AG04449 (cell line): ENCODE measurements at regions not wholly inside any gene's neighbourhood (a gene's known extent, or its start where the extent isn't known, plus 50 kb on each side); places are given as distances from the start of the nearest gene placed in this dataset.
"Not testable (repeated sequence)": the region's sequence is repeated elsewhere in the genome, so short reads cannot be mapped to it uniquely, and the experiment has no call there.

ENCODE experiments used
- CTCF ChIA-PET: fragments of 350-600 bp; formaldehyde crosslinking; extraction: SDS; loops from one replicate; lab custom pipeline; 2021; ENCODE audit warnings: antibody characterized with exemption; lab: Yijun Ruan, JAX
- POLR2A ChIA-PET: fragments of 400-600, 350-600 bp; formaldehyde crosslinking; extraction: SDS; loops from one replicate; lab custom pipeline; 2020; ENCODE audit warnings: antibody characterized with exemption, inconsistent platforms; lab: Yijun Ruan, JAX
- DNase-seq: peaks from one replicate; pipeline ENCODE4 v3.0.0-alpha.2; 2010; ENCODE audit warnings: low read depth, low spot score
- H3K4me3 ChIP-seq: 2 replicates; pipeline ENCODE4 v1.5.1; 2011; ENCODE audit warnings: low read depth, mild to moderate bottlenecking, control low read depth, low read length
- TF ChIP-seq, protein P1 (sequence below): IDR thresholded peaks from one replicate; pipeline ENCODE4 v1.5.1; 2011; ENCODE audit warnings: mild to moderate bottlenecking, moderate library complexity, low read length, control low read depth, inconsistent platforms; ENCODE audit not compliant: insufficient read depth; ENCODE audit errors: missing control alignments

DNA sequence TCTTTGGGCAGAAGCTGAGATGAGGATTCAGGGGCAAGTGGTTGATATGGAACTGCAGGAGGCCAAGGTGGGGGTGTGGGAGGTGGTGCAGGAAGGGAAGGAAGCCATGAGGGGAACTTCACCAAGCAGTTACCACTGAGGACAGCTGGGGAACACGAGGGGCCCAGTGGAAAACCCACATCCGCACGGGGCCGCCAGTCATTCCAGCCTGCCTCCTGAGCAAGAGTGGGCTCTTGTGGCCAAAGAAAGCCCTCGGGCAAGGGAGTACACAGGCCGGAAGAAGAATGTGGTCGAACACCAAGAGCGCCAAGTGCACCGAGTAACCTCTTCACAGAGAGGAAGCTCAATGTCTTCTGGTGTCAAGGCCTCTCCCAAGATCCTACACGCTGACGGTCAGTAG, 252.2 kb upstream of the FOXN3 start:
- ChIA-PET POLR2A (no interaction called here), CTCF (interaction anchor here (0.6 kb wide), 1 partner anchor 335 kb away, joined by 3 read pairs; no protein-coding TSS in a partner anchor)
- DNase-seq = no peak
- no peak overlapping the region for H3K4me3 ChIP-seq
- TF ChIP-seq, protein P1, sequence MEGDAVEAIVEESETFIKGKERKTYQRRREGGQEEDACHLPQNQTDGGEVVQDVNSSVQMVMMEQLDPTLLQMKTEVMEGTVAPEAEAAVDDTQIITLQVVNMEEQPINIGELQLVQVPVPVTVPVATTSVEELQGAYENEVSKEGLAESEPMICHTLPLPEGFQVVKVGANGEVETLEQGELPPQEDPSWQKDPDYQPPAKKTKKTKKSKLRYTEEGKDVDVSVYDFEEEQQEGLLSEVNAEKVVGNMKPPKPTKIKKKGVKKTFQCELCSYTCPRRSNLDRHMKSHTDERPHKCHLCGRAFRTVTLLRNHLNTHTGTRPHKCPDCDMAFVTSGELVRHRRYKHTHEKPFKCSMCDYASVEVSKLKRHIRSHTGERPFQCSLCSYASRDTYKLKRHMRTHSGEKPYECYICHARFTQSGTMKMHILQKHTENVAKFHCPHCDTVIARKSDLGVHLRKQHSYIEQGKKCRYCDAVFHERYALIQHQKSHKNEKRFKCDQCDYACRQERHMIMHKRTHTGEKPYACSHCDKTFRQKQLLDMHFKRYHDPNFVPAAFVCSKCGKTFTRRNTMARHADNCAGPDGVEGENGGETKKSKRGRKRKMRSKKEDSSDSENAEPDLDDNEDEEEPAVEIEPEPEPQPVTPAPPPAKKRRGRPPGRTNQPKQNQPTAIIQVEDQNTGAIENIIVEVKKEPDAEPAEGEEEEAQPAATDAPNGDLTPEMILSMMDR = no peak

GRCh38 chr14:89667983-89668382, 250.9 kb upstream of the FOXN3 start:
- no peak overlapping the region for H3K4me3 ChIP-seq
- DNase-seq = no peak
- POLR2A ChIA-PET = no interaction called here
- CTCF ChIA-PET = no interaction called here
- TF ChIP-seq, protein P1 = no peak

GRCh38 chr14:89665300-89666081, 248.5 kb upstream of the FOXN3 start:
- CTCF ChIA-PET, H3K4me3 ChIP-seq, DNase-seq, POLR2A ChIA-PET: not testable (repeated sequence)

GRCh38 chr14:89661392-89661791, 244.4 kb upstream of the FOXN3 start:
- ChIA-PET POLR2A (no interaction called here), CTCF (no interaction called here)
- no peak for DNase-seq
- TF ChIP-seq, protein P1 = no peak
- H3K4me3 ChIP-seq = no peak overlapping the region

GRCh38 chr14:89660625-89661233, 243.7 kb upstream of the FOXN3 start:
- CTCF ChIA-PET, H3K4me3 ChIP-seq, DNase-seq: not testable (repeated sequence)
- POLR2A ChIA-PET = interaction anchor here (0.7 kb wide), 1 partner anchor 72 kb away, joined by 3 read pairs; no protein-coding TSS in a partner anchor

DNA sequence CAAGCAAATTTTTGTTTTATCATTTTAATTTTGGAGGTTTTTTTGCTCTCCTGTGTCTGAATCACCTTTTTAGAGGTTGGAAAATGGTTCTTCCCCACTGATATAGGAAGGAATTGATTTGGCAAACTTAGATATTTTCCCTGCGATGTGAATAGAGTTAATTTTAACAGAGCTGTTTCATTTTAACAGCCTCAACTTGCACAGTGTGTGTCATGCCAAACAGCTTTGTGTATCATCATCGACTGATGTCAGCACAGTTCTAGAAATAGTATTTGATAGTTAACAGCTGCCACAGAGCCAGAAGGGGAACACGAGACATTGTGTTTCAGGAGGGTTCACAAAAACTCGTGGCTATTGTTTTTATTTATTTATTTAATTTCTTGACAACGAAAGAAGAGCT, 243.1 kb upstream of the FOXN3 start:
- CTCF ChIA-PET = no interaction called here

More for the DNA sequence above, 243.1 kb upstream of the FOXN3 start:
- H3K4me3 ChIP-seq = no peak overlapping the region
- DNase-seq = no peak
- TF ChIP-seq, protein P1 = no peak
- POLR2A ChIA-PET = interaction anchor here (0.7 kb wide), 1 partner anchor 73 kb away, joined by 3 read pairs; no protein-coding TSS in a partner anchor
